SH-SY5Y (cell line): ENCODE measurements at regions not wholly inside any gene's neighbourhood (a gene's known extent, or its start where the extent isn't known, plus 50 kb on each side); places are given as distances from the start of the nearest gene placed in this dataset.

Experiments used
- GATA2 ChIP-seq: IDR thresholded peaks from 2 replicates; pipeline ENCODE4 v1.6.1; 2011; ENCODE audit warnings: mild to moderate bottlenecking, low read depth, low read length
- GATA3 ChIP-seq: IDR thresholded peaks from 2 replicates; pipeline ENCODE4 v1.6.1; 2011; ENCODE audit warnings: low read depth, mild to moderate bottlenecking, low read length, moderate library complexity

GRCh38 chr4:134552063-134552462 lies 350.5 kb upstream of the PABPC4L start:
- TF ChIP-seq GATA3, result no peak
- TF ChIP-seq GATA2, result no peak
